Astrocyte of the spinal cord (primary cell): ENCODE measurements at regions not wholly inside any gene's neighbourhood (a gene's known extent, or its start where the extent isn't known, plus 50 kb on each side); places are given as distances from the start of the nearest gene placed in this dataset.

Experiments used
- DNase-seq: peaks from one replicate; pipeline ENCODE4 v3.0.0; 2011; ENCODE audit warnings: low read depth, low spot score
- H3K4me3 ChIP-seq: 2 replicates; pipeline ENCODE4 v1.5.1; 2011; ENCODE audit warnings: low read depth, mild to moderate bottlenecking, low read length, moderate library complexity
- CTCF ChIP-seq: IDR thresholded peaks from 2 replicates; pipeline ENCODE4 v1.5.1; 2012; ENCODE audit warnings: low read depth, mild to moderate bottlenecking, low read length, inconsistent platforms
- in situ Hi-C: cut with HindIII; loops from 2 replicates; pipeline ENCODE4 v1.10.0; 2017; ENCODE audit warnings: low sequenced_read_pairs

GRCh38 chr6:9409126-9409525 lies 973.8 kb upstream of the SLC35B3 start:
- DNase-seq, result no peak
- no peak for TF ChIP-seq CTCF
- in situ Hi-C loops, result no loop called here
- no peak overlapping the region for H3K4me3 ChIP-seq

GRCh38 chr6:9408402-9409117 lies 973.2 kb upstream of the SLC35B3 start:
- DNase-seq, result peak; percentile 20
- H3K4me3 ChIP-seq, result no peak overlapping the region
- TF ChIP-seq CTCF, result no peak
- in situ Hi-C loops, result no loop called here

GRCh38 chr6:9405825-9406224 lies 970.5 kb upstream of the SLC35B3 start:
- H3K4me3 ChIP-seq, result no peak overlapping the region
- peak; percentile 9 for DNase-seq
- in situ Hi-C loops, result no loop called here
- no peak for TF ChIP-seq CTCF

- TF ChIP-seq CTCF, result no peak
- DNase-seq, result peak; percentile 89
- in situ Hi-C loops, result no loop called here
- no peak overlapping the region for H3K4me3 ChIP-seq
These were observed 970.0 kb upstream of the SLC35B3 start for GRCh38 chr6:9405369-9405768.

- in situ Hi-C loops, result no loop called here
- DNase-seq, result peak; percentile 44
- no peak for TF ChIP-seq CTCF
- no peak overlapping the region for H3K4me3 ChIP-seq
These were observed 969.2 kb upstream of the SLC35B3 start for GRCh38 chr6:9404351-9405146.

GRCh38 chr6:9403736-9404135 lies 968.4 kb upstream of the SLC35B3 start:
- no peak for TF ChIP-seq CTCF
- in situ Hi-C loops, result no loop called here
- H3K4me3 ChIP-seq, result no peak overlapping the region
- DNase-seq, result no peak
